Retina (tissue), 1 donor: ENCODE measurements at regions not wholly inside any gene's neighbourhood (a gene's known extent, or its start where the extent isn't known, plus 50 kb on each side); places are given as distances from the start of the nearest gene placed in this dataset.
"Not testable (repeated sequence)": the region's sequence is repeated elsewhere in the genome, so short reads cannot be mapped to it uniquely, and the experiment has no call there.

Experiments
- DNase-seq: peaks from one replicate; pipeline ENCODE4 v3.0.0-alpha.2; 2016

DNA sequence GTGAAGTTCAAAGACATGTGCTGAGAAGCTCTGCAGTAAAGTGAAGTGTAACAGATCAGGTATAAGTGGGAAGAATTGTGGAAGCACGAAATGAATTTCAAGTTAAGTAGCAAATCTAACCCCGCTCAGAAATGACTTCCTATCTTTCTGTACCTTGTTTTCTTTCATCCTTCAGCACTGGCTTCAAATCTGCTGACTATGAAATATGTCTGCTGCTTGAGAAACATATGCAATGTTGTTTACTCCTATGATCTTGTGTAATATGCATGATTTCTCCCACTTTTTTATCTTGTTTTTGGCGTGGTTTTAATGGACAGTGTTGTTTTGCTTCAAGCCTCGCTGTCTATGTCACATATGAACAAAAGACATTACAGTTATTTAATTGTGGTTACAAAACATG lies 545.3 kb upstream of the NCAM2 start:
- no peak for DNase-seq

DNA sequence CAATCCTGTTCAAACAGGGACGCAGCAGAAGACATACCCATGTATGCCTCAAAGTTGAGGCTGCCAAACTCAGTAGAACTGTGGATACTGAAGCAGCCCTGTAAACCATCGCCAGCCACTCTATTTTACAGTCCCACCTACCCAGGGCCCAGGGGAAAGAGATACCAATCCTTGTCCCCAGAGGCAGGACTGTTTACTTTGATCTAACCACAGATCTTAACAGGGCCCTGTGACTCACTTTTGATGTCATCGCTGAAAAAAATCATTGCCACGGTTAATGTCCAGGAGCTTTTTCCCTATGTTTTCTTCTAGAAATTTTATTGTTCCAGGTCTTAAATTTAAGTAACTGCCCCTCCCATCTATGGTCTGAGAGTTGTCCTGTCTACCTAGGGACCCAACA lies 538.4 kb upstream of the NCAM2 start:
- no peak for DNase-seq

DNA sequence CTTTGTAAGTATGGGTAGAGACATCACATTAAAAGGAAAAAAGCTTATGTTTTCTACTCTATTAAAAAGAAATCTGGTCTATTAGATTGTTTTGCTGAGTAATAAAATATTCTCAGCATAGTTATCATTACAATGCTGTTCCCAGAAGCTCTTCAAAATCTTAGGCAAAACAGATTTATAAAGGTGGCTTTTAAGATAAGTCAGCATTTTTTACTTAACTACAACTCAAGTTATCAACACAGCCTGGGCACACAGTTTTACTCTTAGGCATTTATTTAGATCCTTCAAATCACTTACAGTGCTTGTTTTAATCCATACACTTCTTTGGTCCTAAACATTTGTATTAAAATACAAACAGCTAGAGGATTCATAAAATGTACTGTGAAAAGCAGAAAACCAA lies 534.8 kb upstream of the NCAM2 start:
- DNase-seq: no peak

GRCh38 chr21:20469361-20469760 lies 528.8 kb upstream of the NCAM2 start:
- no peak for DNase-seq

DNA sequence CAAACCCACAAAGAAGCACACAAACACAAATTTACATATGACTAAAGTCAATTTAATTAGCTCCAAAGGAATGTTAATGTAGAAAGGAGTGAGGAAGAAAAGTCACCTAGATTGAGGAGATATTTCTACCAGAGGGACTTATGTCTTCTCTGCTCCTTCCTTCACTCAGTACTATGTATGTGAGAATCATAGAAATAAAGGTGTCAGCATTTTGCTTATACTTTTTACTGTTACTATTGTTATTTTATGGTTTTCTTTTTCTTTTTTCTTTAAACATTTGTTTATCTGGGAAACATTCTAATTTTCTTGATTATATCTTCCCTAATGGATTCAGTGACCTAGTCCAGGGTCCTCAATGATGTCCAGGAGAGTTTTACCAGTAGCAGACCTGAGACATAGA lies 511.9 kb upstream of the NCAM2 start:
- no peak for DNase-seq

- not testable (repeated sequence) for DNase-seq
Measured at GRCh38 chr21:20502915-20503314, 495.3 kb upstream of the NCAM2 start.

- DNase-seq: no peak
Measured at GRCh38 chr21:20507783-20508182, 490.4 kb upstream of the NCAM2 start.

DNA sequence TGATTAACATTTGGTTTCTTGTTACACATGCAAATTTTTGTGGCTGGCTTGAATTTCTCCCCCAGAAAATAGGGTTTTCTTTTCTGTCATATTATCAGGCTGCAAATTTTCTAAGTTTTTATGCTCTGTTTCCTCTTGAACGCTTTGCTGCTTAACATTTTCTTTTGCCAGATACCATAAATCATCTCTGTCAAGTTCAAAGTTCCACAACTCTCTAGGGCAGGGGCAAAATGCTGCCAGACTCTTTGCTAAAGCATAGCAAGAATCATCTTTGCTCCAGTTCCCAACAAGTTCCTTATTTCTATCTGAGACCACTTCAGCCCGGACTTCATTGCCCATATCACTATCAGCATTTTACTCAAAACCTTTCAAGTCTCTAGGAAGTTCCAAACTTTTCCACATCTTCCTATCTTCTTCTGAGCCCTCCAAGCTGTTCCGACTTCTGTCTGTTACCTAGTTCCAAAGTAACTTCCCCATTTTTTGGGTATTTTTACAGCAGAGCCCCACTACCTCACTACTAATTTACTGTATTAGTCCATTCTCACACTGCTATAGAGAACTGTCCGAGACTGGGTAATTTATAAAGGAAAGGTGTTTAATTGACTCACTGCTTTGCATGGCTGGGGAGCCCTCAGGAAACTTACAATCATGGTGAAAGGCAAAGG lies 486.9 kb upstream of the NCAM2 start:
- no peak for DNase-seq

DNA sequence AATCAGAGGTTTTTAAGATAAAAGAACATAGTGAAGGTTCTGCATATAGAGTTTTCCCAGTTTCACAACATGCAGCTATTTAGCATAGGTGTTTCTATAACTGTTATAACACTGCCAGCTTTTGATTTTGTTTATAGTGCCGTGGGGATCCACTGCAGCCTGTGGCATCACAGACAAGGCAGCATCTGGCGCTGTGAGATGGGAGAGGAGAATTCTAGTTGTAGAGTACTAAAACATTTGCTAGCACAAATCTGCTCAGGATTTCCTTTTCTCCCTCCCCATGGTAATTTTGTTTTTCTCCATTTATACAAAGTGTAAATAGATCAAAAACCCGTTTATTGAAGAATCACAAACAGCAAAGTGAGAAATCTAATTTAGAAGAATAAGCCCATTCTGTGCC lies 482.8 kb upstream of the NCAM2 start:
- DNase-seq: no peak

DNA sequence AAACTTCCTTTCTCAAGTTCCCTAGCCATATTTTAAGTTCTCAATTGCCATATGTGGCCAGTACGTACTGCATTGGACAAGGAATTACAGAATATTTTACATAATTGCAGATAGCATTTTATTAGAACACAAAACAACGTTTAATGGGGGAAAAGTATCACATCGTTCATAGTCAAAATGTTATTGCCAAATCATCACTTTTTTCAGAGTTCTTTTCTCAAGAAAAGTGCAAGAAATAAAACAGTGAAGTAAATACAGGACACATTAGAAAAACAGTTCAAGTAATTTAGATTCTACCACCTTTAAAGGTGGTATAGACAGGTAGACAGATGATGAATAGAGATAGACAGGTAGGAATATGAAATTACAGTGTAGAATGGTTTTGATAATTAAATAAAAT lies 479.1 kb upstream of the NCAM2 start:
- DNase-seq: no peak

DNA sequence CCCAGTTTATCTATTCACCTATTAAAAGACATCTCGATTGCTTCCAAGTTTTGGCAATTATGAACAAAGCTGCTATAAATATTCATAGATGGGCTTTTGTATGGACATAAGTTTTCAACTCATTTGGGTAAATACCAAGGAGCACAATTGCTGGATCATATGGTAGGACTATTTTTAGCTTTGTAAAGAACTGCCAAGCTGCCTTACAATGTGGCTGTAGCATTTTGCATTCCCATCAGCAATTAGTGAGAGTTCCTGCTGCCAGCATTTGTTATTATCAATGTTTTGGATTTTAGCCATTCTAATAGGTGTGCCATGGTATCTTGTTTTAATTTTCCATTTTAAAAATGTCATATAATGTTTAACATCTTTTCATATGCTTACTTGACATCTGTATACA lies 475.6 kb upstream of the NCAM2 start:
- DNase-seq: no peak

DNA sequence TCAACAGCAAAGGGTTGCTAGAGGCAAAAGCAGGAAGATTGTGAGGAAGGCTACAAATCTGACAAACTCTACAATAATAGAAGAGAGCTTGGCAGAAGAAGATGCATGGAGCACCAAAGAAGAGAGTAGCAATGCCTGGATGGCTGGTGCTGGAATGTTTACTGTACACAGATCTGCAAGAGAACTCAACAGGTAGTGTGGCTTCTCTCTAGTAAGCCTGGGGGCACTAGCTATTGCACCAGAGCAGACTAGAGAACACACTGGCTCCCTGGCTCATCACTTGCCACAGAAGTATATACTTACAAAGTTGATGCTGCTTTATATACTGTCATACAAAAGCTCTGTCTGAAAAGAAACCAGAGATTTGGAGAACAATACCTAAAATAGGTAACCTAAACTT lies 475.0 kb upstream of the NCAM2 start:
- no peak for DNase-seq

DNA sequence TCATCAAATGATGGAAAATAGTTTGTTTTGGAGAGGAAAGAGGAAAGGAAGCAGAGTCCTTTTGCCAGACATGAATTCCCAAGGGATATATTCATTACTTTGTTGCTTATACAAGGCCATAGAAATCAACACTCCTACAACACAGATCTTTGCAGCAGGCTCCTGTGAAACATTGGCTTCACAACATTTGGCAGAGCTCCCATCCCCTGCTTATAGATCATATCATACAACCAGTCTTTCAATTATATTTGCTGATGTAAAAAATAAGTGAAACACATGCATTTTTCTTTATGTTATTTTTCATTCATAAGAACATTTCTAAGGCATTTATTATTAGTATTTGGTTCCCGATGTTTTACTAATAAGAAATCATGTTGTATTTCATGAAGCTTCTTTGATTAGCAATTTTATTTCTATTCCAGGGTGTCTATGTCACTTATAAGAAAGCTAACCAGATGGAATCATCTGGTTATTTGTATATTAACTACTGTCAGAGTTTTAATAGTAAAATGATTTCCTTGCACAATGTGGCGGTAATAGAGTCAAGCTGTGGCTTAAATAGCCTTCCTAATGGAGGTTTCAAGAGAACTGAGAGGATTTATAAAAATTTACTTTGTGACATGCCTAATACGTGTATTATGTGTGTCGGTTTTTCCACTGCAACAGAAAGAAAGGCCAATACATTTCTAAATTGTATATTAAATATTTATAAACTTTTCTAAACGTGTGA lies 470.3 kb upstream of the NCAM2 start:
- no peak for DNase-seq

DNA sequence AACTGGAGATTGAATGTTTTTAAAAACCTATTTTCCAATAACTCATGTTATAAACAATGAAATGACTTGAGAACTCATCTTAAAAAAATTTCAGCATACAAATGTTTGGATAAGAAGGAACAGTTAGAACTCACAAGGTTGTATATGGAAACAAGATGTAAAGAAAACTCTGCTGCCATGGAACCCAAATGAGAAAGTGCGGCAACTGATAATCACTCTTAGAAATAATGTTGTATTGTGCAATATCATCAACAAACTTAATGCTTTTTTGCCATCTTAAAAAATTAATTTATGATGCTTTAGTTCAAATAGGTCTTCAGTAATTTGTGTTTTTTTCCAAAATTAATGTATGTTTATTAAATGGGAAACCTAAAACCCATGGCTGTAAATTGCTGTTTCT lies 461.1 kb upstream of the NCAM2 start:
- DNase-seq: no peak

- DNase-seq: no peak
Measured at GRCh38 chr21:20538039-20538658, 460.1 kb upstream of the NCAM2 start.

DNA sequence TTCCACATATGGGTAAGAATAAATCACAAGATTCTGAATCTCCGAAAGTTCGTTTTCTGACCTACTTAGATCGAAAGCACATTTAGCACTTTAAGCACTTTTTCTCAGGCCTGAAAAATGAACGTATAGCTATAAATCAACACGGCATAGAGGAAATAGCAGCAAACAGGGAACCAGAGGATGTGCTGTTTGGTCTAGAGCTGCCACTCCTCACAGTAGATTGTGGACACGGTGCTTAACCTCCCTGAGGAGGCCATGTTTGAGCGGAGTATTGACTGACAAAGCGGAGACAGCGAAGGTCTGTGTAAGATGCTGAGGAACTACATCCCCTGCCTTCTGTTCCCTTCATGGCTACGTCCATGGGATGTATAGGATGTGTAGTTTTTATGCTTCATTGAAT lies 452.8 kb upstream of the NCAM2 start:
- DNase-seq: no peak

DNA sequence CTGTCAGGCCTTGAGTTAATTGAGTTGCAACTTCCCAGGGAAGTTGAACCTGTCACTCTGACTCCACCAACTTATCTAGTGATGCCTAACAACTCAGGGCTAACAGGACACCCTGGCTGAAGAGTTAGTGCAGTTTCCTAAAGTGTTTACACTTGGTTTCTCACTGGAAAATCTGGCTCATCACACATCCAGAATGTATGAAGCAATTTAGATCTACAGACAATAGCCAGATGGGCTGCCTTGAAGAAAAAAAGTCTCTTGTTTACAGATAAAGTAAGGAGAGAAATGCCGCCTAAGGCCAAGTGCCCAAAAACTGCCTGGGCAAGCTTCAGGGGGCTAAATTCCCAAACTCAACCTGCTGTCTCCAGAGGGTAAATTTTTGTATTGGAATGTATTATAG lies 446.3 kb upstream of the NCAM2 start:
- no peak for DNase-seq

DNA sequence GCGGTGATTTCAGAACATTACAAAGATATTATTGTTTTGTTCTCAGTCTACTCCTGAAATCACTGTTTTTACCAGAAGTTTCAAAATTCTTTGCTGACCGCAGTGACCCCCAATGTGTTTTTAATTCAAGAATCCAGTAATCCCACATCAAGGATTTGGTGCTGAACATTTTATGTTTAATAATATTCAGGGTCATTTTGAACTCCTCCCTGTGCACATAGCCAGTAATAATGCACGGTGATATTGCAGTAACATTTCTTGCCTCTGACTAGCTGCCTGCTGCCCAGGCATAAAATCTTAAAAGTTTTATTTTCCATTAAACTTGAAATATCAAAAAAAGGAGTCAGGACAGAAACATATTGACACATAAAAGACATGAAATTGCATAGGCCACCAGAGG lies 443.4 kb upstream of the NCAM2 start:
- no peak for DNase-seq

DNA sequence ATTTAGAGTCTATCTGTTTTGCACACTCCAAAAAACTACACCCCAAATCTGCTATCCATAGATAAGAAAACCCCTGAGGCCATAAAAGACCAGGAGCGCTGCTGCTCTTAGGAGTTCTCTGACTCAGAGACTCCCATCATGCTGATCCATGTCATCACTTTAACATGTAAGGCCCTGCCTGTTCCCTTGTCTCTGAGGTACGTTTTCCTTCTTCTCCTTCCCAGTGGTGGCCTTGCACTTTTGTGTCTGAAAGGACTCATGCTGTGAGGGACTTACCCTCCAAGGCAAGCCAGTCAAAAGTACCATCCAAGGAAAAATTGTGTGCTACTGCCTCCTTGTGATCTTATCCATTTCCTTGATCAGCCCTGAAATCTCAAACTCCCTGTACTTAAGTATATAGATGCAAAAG lies 427.4 kb upstream of the NCAM2 start:
- no peak for DNase-seq

DNA sequence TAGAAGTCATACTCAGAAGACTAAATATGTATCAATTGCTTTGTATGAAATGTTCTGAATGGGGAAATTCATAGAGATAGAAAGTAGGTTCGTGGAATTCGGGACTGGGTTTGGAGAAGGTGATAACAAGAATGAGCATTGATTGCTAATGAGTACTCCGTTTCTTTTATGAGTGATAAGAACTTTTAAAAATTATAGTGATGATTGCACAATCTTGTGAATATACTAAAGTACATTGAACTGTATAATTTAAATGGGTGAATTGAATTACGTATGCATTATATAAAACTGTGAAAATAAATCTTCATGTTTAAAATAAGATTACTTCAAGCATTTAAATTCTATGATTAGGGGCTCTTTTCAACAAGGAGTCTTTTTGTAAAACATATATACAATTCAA lies 425.6 kb upstream of the NCAM2 start:
- DNase-seq: no peak

- no peak for DNase-seq
Measured at GRCh38 chr21:20581361-20581760, 416.8 kb upstream of the NCAM2 start.

GRCh38 chr21:20591284-20591683 lies 406.9 kb upstream of the NCAM2 start:
- DNase-seq: no peak

- DNase-seq: no peak
Measured at GRCh38 chr21:20592463-20592862, 405.7 kb upstream of the NCAM2 start.

DNA sequence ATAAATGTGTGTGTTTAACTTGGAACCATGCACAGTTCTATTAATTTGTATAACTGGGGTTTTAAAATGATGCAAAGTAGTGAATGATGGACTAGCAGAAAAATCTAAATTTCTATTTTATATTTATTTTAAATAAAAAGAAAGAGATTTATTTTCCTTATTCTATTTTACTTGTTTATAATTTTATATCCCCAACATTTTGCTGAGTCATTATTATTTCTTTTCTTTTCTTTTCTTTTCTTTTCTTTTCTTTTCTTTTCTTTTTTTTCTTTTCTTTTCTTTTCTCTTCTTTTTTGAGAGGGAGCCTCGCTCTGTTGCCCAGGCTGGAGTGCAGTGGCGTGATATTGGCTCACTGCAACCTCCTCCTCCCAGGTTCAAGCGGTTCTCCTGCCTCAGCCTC lies 395.0 kb upstream of the NCAM2 start:
- DNase-seq: no peak

DNA sequence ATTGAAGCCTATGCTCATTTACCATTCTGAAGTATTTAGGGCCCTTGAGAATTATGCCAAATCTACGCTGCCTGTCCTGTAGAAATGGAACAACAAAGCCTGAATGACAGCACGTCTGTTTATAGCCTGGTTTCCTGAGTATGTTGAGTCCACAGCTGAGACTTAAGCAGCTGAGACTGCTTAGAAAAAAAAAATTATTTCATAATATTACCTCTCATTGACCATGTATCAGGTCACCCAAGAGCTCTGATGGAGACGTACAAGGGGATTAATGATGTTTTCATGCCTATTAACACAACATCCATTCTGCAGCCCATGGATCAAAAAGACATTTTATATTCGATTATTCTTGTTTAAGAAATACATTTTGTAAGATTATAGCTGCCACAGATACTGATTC lies 387.2 kb upstream of the NCAM2 start:
- DNase-seq: no peak
